ENCODE measurements at regions not wholly inside any gene's neighbourhood (a gene's known extent, or its start where the extent isn't known, plus 50 kb on each side); places are given as distances from the start of the nearest gene placed in this dataset.
A peak's percentile ranks its signal among the peaks of the same experiment; 100 is the strongest.

DNA sequence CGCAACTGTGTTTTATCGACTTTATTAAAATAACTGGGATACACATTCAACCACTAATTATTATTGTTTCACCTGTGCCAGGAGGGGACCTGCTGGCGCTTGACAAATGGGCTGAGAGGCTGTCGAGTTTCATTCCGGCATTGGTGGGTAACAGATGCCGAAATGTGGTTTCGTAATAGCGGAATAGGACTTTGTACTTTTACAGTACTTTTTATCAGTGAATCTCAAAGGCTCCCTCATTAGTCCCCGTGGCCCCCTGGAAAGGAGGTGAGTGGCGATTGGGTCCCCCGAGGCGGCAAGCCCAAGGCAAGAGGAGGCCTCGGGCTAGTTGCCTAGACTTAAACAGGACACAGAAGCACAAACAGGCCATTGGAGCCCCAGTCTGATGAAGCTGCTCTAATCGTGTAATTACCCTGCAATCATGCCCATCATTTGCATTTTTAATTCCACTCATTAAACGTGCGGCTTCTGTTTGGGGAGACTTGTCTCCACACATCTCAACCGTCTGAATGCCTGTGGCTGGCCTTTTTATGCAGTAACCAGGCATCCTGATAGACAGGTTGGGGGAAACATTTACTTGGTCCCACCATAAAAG is 193.2 kb downstream of the INO80D start (continued):
- TF ChIP-seq ATF7 (IDR thresholded peaks at IDR 0.05) (no peak), ATF7 (CRISPR knock-in tag; IDR thresholded peaks at IDR 0.05) (no peak), CEBPB (IDR thresholded peaks at IDR 0.05; ENCODE audit: borderline replicate concordance, low read depth, low read length) (peak; percentile 60; the same call in 1 of the 2 replicates), TEAD3 (CRISPR knock-in tag; optimal IDR thresholded peaks at IDR 0.05; ENCODE audit: borderline replicate concordance) (peak; percentile 36), ZIK1 (CRISPR knock-in tag; IDR thresholded peaks at IDR 0.05; ENCODE audit: borderline replicate concordance, low read depth) (no peak), PHF21A (CRISPR knock-in tag; IDR thresholded peaks at IDR 0.05) (0 out of 2 replicates have a peak, but pooled peaks have one; percentile 24), RARA (CRISPR knock-in tag; IDR thresholded peaks at IDR 0.05) (0 out of 2 replicates have a peak, but pooled peaks have one; percentile 11), ZKSCAN5 (CRISPR knock-in tag; IDR thresholded peaks at IDR 0.05) (0 out of 2 replicates have a peak, but pooled peaks have one; percentile 47), SOX5 (CRISPR knock-in tag; IDR thresholded peaks at IDR 0.05; ENCODE audit: borderline replicate concordance) (0 out of 2 replicates have a peak, but pooled peaks have one; percentile 21), HDAC2 (CRISPR knock-in tag; IDR thresholded peaks at IDR 0.05) (0 out of 2 replicates have a peak, but pooled peaks have one; percentile 17), NFYC (CRISPR knock-in tag; IDR thresholded peaks at IDR 0.05) (0 out of 2 replicates have a peak, but pooled peaks have one; percentile 12), AHDC1 (CRISPR knock-in tag; IDR thresholded peaks at IDR 0.05; ENCODE audit: borderline replicate concordance) (0 out of 2 replicates have a peak, but pooled peaks have one; percentile 48), ZBTB7B (CRISPR knock-in tag; IDR thresholded peaks at IDR 0.05) (0 out of 2 replicates have a peak, but pooled peaks have one; percentile 30), CEBPG (CRISPR knock-in tag; IDR thresholded peaks at IDR 0.05) (peak; percentile 66), KDM1A (CRISPR knock-in tag; IDR thresholded peaks at IDR 0.05) (no peak), NFKBIZ (CRISPR knock-in tag; IDR thresholded peaks at IDR 0.05) (no peak), KDM2A (CRISPR knock-in tag; IDR thresholded peaks at IDR 0.05; ENCODE audit: borderline replicate concordance, low read depth) (no peak), ZNF33A (CRISPR knock-in tag; IDR thresholded peaks at IDR 0.05; ENCODE audit: borderline replicate concordance) (0 out of 2 replicates have a peak, but pooled peaks have one; percentile 41), HNF4A (CRISPR knock-in tag; IDR thresholded peaks at IDR 0.05) (peak; percentile 68), CHD2 (IDR thresholded peaks at IDR 0.05; ENCODE audit: low read depth, low read length) (no peak)
- TF ChIP-seq, protein P1, sequence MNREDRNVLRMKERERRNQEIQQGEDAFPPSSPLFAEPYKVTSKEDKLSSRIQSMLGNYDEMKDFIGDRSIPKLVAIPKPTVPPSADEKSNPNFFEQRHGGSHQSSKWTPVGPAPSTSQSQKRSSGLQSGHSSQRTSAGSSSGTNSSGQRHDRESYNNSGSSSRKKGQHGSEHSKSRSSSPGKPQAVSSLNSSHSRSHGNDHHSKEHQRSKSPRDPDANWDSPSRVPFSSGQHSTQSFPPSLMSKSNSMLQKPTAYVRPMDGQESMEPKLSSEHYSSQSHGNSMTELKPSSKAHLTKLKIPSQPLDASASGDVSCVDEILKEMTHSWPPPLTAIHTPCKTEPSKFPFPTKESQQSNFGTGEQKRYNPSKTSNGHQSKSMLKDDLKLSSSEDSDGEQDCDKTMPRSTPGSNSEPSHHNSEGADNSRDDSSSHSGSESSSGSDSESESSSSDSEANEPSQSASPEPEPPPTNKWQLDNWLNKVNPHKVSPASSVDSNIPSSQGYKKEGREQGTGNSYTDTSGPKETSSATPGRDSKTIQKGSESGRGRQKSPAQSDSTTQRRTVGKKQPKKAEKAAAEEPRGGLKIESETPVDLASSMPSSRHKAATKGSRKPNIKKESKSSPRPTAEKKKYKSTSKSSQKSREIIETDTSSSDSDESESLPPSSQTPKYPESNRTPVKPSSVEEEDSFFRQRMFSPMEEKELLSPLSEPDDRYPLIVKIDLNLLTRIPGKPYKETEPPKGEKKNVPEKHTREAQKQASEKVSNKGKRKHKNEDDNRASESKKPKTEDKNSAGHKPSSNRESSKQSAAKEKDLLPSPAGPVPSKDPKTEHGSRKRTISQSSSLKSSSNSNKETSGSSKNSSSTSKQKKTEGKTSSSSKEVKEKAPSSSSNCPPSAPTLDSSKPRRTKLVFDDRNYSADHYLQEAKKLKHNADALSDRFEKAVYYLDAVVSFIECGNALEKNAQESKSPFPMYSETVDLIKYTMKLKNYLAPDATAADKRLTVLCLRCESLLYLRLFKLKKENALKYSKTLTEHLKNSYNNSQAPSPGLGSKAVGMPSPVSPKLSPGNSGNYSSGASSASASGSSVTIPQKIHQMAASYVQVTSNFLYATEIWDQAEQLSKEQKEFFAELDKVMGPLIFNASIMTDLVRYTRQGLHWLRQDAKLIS (CRISPR knock-in tag; IDR thresholded peaks at IDR 0.05), result no peak
- TF ChIP-seq, protein P2, sequence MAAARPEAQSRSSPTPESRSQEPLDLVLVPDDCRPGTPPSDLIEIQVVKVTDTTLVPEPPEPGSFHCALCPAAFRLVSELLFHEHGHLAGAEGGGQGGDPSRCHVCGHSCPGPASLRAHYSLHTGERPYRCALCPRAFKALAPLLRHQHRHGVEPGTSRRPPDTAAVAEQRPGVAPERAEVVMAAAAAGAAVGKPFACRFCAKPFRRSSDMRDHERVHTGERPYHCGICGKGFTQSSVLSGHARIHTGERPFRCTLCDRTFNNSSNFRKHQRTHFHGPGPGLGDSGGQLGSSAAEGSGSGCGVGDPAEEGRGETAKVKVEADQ (CRISPR knock-in tag; IDR thresholded peaks at IDR 0.05; ENCODE audit: borderline replicate concordance), result no peak

Data from HepG2 (cell line).